GM19452 (cell line): ENCODE measurements at regions not wholly inside any gene's neighbourhood (a gene's known extent, or its start where the extent isn't known, plus 50 kb on each side); places are given as distances from the start of the nearest gene placed in this dataset.

Source experiments
- ATAC-seq: cut with Tn5 transposase; IDR thresholded peaks from one replicate; pipeline ENCODE4 v1.9.1; 2021; ENCODE audit not compliant: unreplicated experiment

- ATAC-seq, result no peak
These were observed 109.4 kb upstream of the SPACA1 start for GRCh38 chr6:87938287-87938686.

- no peak for ATAC-seq
These were observed 111.6 kb upstream of the SPACA1 start for GRCh38 chr6:87936065-87936464.

GRCh38 chr6:87935196-87935595 lies 112.4 kb upstream of the SPACA1 start:
- no peak for ATAC-seq

- ATAC-seq, result no peak
These were observed 115.3 kb upstream of the SPACA1 start for GRCh38 chr6:87932361-87932760.

- peak; percentile 44 for ATAC-seq
These were observed 117.8 kb upstream of the SPACA1 start for GRCh38 chr6:87929843-87930288.

GRCh38 chr6:87926687-87927086 lies 121.0 kb upstream of the SPACA1 start:
- no peak for ATAC-seq

- ATAC-seq, result no peak
These were observed 121.6 kb upstream of the SPACA1 start for GRCh38 chr6:87926072-87926471.

- peak; percentile 59 for ATAC-seq
These were observed 122.1 kb upstream of the SPACA1 start for GRCh38 chr6:87925373-87926060.

- no peak for ATAC-seq
These were observed 124.1 kb upstream of the SPACA1 start for GRCh38 chr6:87923389-87924050.

- ATAC-seq, result peak; percentile 71
These were observed 124.7 kb upstream of the SPACA1 start for GRCh38 chr6:87922947-87923330.

GRCh38 chr6:87922196-87922946 lies 125.3 kb upstream of the SPACA1 start:
- peak; percentile 7 for ATAC-seq

GRCh38 chr6:87921034-87921433 lies 126.6 kb upstream of the SPACA1 start:
- ATAC-seq, result no peak

GRCh38 chr6:87920245-87920644 lies 127.4 kb upstream of the SPACA1 start:
- ATAC-seq, result no peak

GRCh38 chr6:87919416-87919815 lies 128.2 kb upstream of the SPACA1 start:
- ATAC-seq, result no peak

- no peak for ATAC-seq
These were observed 128.6 kb upstream of the SPACA1 start for GRCh38 chr6:87919001-87919400.

GRCh38 chr6:87918461-87918941 lies 129.1 kb upstream of the SPACA1 start:
- no peak for ATAC-seq

- no peak for ATAC-seq
These were observed 129.8 kb upstream of the SPACA1 start for GRCh38 chr6:87917886-87918285.

- ATAC-seq, result no peak
These were observed 131.2 kb upstream of the SPACA1 start for GRCh38 chr6:87916446-87916845.

GRCh38 chr6:87914637-87915395 lies 132.8 kb upstream of the SPACA1 start:
- ATAC-seq, result peak; percentile 90

- no peak for ATAC-seq
These were observed 133.7 kb upstream of the SPACA1 start for GRCh38 chr6:87913974-87914373.

- ATAC-seq, result no peak
These were observed 135.5 kb upstream of the SPACA1 start for GRCh38 chr6:87912102-87912501.
